SJCRH30 (cell line): ENCODE measurements at regions not wholly inside any gene's neighbourhood (a gene's known extent, or its start where the extent isn't known, plus 50 kb on each side); places are given as distances from the start of the nearest gene placed in this dataset.
"Not testable (repeated sequence)": the region's sequence is repeated elsewhere in the genome, so short reads cannot be mapped to it uniquely, and the experiment has no call there.

ENCODE experiments used
- DNase-seq, 2 experiments: peaks; one replicate each; pipeline ENCODE4 v3.0.0-alpha.2; 2015 to 2020
- H3K27ac ChIP-seq: fragments of 250-450 bp; sonication (Bioruptor Pico); 2 replicates; pipeline ENCODE4 v1.5.1; 2020; ENCODE audit warnings: mild to moderate bottlenecking, moderate library complexity
- H3K27me3 ChIP-seq: fragments of 250-450 bp; sonication (Bioruptor Pico); 2 replicates; pipeline ENCODE4 v1.5.1; 2020; ENCODE audit warnings: mild to moderate bottlenecking, moderate library complexity
- H3K36me3 ChIP-seq: fragments of 250-450 bp; sonication (Bioruptor Pico); 2 replicates; pipeline ENCODE4 v1.5.1; 2020; ENCODE audit warnings: mild to moderate bottlenecking, moderate library complexity
- H3K4me1 ChIP-seq: fragments of 250-450 bp; sonication (Bioruptor Pico); 2 replicates; pipeline ENCODE4 v1.5.1; 2020; ENCODE audit warnings: mild to moderate bottlenecking, moderate library complexity
- H3K4me3 ChIP-seq: fragments of 250-450 bp; sonication (Bioruptor Pico); 2 replicates; pipeline ENCODE4 v1.5.1; 2020; ENCODE audit warnings: mild to moderate bottlenecking, moderate library complexity
- H3K9me3 ChIP-seq: fragments of 250-450 bp; sonication (Bioruptor Pico); replicated peaks from 2 replicates; pipeline ENCODE4 v1.5.1; 2020; ENCODE audit warnings: mild to moderate bottlenecking, moderate library complexity

GRCh38 chrX:40247848-40248622 is 150.3 kb upstream of the BCOR start:
- Histone ChIP-seq H3K36me3 (no peaks in the 10 kb centered on the region), H3K4me3 (no peak overlapping the region), H3K9me3 (no peaks in the 10 kb centered on the region), H3K27ac (no peak overlapping the region), H3K27me3 (no peaks in the 10 kb centered on the region), H3K4me1 (peaks cover 12% of the 10 kb centered on the region; the same call in 1 of the 2 replicates)
- DNase-seq, result peak in 1 of 2 experiments; percentile 35

GRCh38 chrX:40247382-40247781 is 149.6 kb upstream of the BCOR start:
- H3K27me3 ChIP-seq, result no peaks in the 10 kb centered on the region
- no peaks in the 10 kb centered on the region for H3K36me3 ChIP-seq
- H3K27ac ChIP-seq, result no peak overlapping the region
- no peak overlapping the region for H3K4me3 ChIP-seq
- H3K9me3 ChIP-seq, result no peaks in the 10 kb centered on the region
- no peak for DNase-seq
- peaks cover 12% of the 10 kb centered on the region; the same call in 1 of the 2 replicates for H3K4me1 ChIP-seq

GRCh38 chrX:40245488-40246071 is 147.8 kb upstream of the BCOR start:
- H3K36me3 ChIP-seq, result no peaks in the 10 kb centered on the region
- H3K4me3 ChIP-seq, result peak overlapping the region; percentile 40
- peak overlapping the region; percentile 90 for H3K27ac ChIP-seq
- peak; percentile 27 to 49 for DNase-seq
- no peaks in the 10 kb centered on the region for H3K9me3 ChIP-seq
- H3K4me1 ChIP-seq, result peaks cover 12% of the 10 kb centered on the region; the same call in 1 of the 2 replicates
- no peaks in the 10 kb centered on the region for H3K27me3 ChIP-seq

GRCh38 chrX:40244980-40245379 is 147.2 kb upstream of the BCOR start:
- Histone ChIP-seq H3K4me3 (peak overlapping the region; percentile 40), H3K9me3 (no peaks in the 10 kb centered on the region), H3K27ac (peak overlapping the region; percentile 90), H3K4me1 (peaks cover 12% of the 10 kb centered on the region; the same call in 1 of the 2 replicates), H3K27me3 (no peaks in the 10 kb centered on the region), H3K36me3 (no peaks in the 10 kb centered on the region)
- DNase-seq, result peak; percentile 48 to 62

- peak; percentile 83 to 91 for DNase-seq
- peak overlapping the region; percentile 90 for H3K27ac ChIP-seq
Measured at GRCh38 chrX:40243755-40244515, 146.2 kb upstream of the BCOR start.

GRCh38 chrX:40240844-40241243 is 143.1 kb upstream of the BCOR start:
- no peaks in the 10 kb centered on the region for H3K9me3 ChIP-seq
- H3K4me1 ChIP-seq, result peaks cover 8% of the 10 kb centered on the region; the same call in 1 of the 2 replicates
- no peaks in the 10 kb centered on the region for H3K36me3 ChIP-seq
- no peak overlapping the region for H3K27ac ChIP-seq
- no peaks in the 10 kb centered on the region for H3K27me3 ChIP-seq
- no peak for DNase-seq
- no peak overlapping the region for H3K4me3 ChIP-seq

More at GRCh38 chrX:40243755-40244515, 146.2 kb upstream of the BCOR start:
- H3K9me3 ChIP-seq, result no peaks in the 10 kb centered on the region
- H3K27me3 ChIP-seq, result no peaks in the 10 kb centered on the region
- peaks cover 12% of the 10 kb centered on the region; the same call in 1 of the 2 replicates for H3K4me1 ChIP-seq
- peak overlapping the region; percentile 40 for H3K4me3 ChIP-seq
- H3K36me3 ChIP-seq, result no peaks in the 10 kb centered on the region

GRCh38 chrX:40237731-40238178 is 140.0 kb upstream of the BCOR start:
- Histone ChIP-seq H3K36me3 (no peaks in the 10 kb centered on the region), H3K9me3 (no peaks in the 10 kb centered on the region), H3K4me1 (no peaks in the 10 kb centered on the region), H3K27me3 (no peaks in the 10 kb centered on the region), H3K4me3 (no peak overlapping the region), H3K27ac (no peak overlapping the region)
- DNase-seq, result no peak

GRCh38 chrX:40230646-40231045 is 132.9 kb upstream of the BCOR start:
- no peaks in the 10 kb centered on the region for H3K9me3 ChIP-seq
- H3K4me3 ChIP-seq, result no peak overlapping the region
- no peaks in the 10 kb centered on the region for H3K36me3 ChIP-seq
- H3K27me3 ChIP-seq, result no peaks in the 10 kb centered on the region
- H3K4me1 ChIP-seq, result no peaks in the 10 kb centered on the region
- DNase-seq, result no peak
- H3K27ac ChIP-seq, result no peak overlapping the region

GRCh38 chrX:40227125-40227524 is 129.4 kb upstream of the BCOR start:
- Histone ChIP-seq H3K36me3 (no peaks in the 10 kb centered on the region), H3K27me3 (no peaks in the 10 kb centered on the region), H3K4me3 (no peak overlapping the region), H3K9me3 (no peaks in the 10 kb centered on the region), H3K4me1 (no peaks in the 10 kb centered on the region), H3K27ac (no peak overlapping the region)
- DNase-seq, result no peak

GRCh38 chrX:40224658-40225057 is 126.9 kb upstream of the BCOR start:
- Histone ChIP-seq H3K36me3 (no peaks in the 10 kb centered on the region), H3K4me1 (no peaks in the 10 kb centered on the region), H3K27me3 (no peaks in the 10 kb centered on the region), H3K9me3 (no peaks in the 10 kb centered on the region), H3K27ac (no peak overlapping the region), H3K4me3 (no peak overlapping the region)
- no peak for DNase-seq

GRCh38 chrX:40222612-40223011 is 124.9 kb upstream of the BCOR start:
- not testable (repeated sequence) for H3K36me3 ChIP-seq, DNase-seq, H3K9me3 ChIP-seq, H3K4me3 ChIP-seq, H3K27ac ChIP-seq, H3K4me1 ChIP-seq, H3K27me3 ChIP-seq

GRCh38 chrX:40213092-40213491 is 115.3 kb upstream of the BCOR start:
- H3K27ac ChIP-seq, result no peak overlapping the region
- H3K9me3 ChIP-seq, result no peaks in the 10 kb centered on the region
- H3K27me3 ChIP-seq, result no peaks in the 10 kb centered on the region

GRCh38 chrX:40209951-40210617 is 112.3 kb upstream of the BCOR start:
- DNase-seq, result no peak
- Histone ChIP-seq H3K4me3 (no peak overlapping the region), H3K9me3 (no peaks in the 10 kb centered on the region), H3K27me3 (no peaks in the 10 kb centered on the region), H3K4me1 (no peaks in the 10 kb centered on the region), H3K27ac (no peak overlapping the region), H3K36me3 (no peaks in the 10 kb centered on the region)

More at GRCh38 chrX:40213092-40213491, 115.3 kb upstream of the BCOR start:
- Histone ChIP-seq H3K36me3 (no peaks in the 10 kb centered on the region), H3K4me1 (no peaks in the 10 kb centered on the region), H3K4me3 (no peak overlapping the region)
- DNase-seq, result no peak

GRCh38 chrX:40207626-40208025 is 109.9 kb upstream of the BCOR start:
- Histone ChIP-seq H3K4me1 (no peaks in the 10 kb centered on the region), H3K4me3 (no peak overlapping the region), H3K27ac (no peak overlapping the region), H3K36me3 (no peaks in the 10 kb centered on the region), H3K27me3 (no peaks in the 10 kb centered on the region), H3K9me3 (no peaks in the 10 kb centered on the region)
- DNase-seq, result peak in 1 of 2 experiments; percentile 3
